ENCODE measurements at regions not wholly inside any gene's neighbourhood (a gene's known extent, or its start where the extent isn't known, plus 50 kb on each side); places are given as distances from the start of the nearest gene placed in this dataset.

- TF ChIP-seq GATA1 (IDR thresholded peaks at IDR 0.05; ENCODE audit: low read depth, low read length) = no peak
- no peak for TF ChIP-seq POLR2A (IDR thresholded peaks at IDR 0.05; ENCODE audit: low read length)
Measured at GRCh38 chr7:23955600-23956149, 245.7 kb downstream of the STK31 start.
